Coronary artery (tissue), 2 donors: ENCODE measurements at regions not wholly inside any gene's neighbourhood (a gene's known extent, or its start where the extent isn't known, plus 50 kb on each side); places are given as distances from the start of the nearest gene placed in this dataset.

Experiments used
- DNase-seq: peaks from one replicate; pipeline ENCODE4 v3.0.0-alpha.2; 2017; ENCODE audit warnings: low spot score
- H3K27ac ChIP-seq, 2 donors: fragments of 200-600 bp; sonication (generic); one replicate each; pipeline ENCODE4 v1.5.1; 2016 to 2019
- H3K4me3 ChIP-seq: fragments of 200-600 bp; sonication (generic); 2 replicates; pipeline ENCODE4 v1.5.1; 2016; ENCODE audit warnings: mild to moderate bottlenecking, moderate library complexity
- TF ChIP-seq, protein P1 (sequence below): fragments of 200-600 bp; sonication (generic); IDR thresholded peaks from one replicate; pipeline ENCODE4 v1.5.1; 2019; ENCODE audit warnings: antibody characterized with exemption

DNA sequence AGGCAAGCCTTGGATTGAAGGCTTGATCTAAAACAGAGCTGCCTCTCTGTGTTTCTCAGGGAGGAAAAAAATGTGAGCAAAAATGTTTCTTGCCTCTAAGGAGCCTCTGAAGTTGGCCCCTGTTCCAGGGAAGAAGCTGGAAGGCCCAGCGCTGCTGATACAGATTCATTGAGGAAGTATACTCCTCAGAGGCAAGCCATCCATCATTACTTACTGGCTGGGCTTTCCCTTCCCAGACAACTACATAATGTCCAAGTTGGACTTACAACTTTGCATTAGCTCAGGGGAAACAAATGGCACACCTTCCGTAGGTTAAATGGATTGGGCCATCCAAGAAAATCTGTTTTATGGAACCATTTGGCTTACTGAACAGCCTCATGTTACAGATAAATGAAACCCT is 263.7 kb upstream of the SEL1L start:
- TF ChIP-seq, protein P1, sequence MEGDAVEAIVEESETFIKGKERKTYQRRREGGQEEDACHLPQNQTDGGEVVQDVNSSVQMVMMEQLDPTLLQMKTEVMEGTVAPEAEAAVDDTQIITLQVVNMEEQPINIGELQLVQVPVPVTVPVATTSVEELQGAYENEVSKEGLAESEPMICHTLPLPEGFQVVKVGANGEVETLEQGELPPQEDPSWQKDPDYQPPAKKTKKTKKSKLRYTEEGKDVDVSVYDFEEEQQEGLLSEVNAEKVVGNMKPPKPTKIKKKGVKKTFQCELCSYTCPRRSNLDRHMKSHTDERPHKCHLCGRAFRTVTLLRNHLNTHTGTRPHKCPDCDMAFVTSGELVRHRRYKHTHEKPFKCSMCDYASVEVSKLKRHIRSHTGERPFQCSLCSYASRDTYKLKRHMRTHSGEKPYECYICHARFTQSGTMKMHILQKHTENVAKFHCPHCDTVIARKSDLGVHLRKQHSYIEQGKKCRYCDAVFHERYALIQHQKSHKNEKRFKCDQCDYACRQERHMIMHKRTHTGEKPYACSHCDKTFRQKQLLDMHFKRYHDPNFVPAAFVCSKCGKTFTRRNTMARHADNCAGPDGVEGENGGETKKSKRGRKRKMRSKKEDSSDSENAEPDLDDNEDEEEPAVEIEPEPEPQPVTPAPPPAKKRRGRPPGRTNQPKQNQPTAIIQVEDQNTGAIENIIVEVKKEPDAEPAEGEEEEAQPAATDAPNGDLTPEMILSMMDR: no peak
- Histone ChIP-seq H3K4me3 (no peak overlapping the region), H3K27ac (no peak overlapping the region)
- DNase-seq: no peak

DNA sequence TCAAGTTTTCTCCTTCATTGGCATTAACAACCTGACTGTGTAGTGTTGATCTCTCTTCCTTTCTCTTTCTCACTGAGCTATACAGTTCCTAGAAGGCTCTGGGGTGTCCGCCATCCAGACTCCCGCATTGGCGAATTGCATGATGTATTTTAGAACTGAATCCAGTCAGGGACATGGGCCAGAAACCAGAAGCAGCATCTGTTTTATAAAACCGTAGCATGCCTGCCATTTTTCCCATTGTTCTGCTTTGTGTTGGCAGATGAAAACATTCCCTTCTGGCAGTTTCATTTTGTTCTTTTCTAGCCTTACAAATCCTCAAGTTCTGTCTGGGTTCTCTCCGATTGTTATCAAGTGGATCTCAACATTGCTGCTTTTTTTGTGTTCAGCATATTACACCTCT is 268.3 kb upstream of the SEL1L start:
- Histone ChIP-seq H3K27ac (no peak overlapping the region), H3K4me3 (no peak overlapping the region)
- TF ChIP-seq, protein P1: no peak
- no peak for DNase-seq

DNA sequence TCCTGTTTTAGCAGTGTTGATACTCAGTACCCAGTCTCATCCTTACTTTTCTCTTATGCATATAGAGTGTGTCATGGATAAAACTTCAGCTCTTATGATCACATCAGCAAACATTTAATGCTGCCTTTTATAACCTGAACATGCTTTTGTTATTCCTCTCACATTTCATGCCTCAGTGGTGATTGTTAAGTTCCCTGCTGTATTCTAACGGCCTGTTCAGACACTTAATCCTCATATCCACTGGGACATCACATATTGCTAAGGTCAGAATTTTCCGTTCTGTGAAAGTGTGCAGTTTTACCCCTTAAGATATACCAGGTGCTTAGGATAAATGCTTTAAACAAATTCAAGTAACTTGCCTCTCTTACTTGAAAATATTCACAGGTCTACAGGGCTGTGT is 268.7 kb upstream of the SEL1L start:
- Histone ChIP-seq H3K27ac (no peak overlapping the region), H3K4me3 (no peak overlapping the region)
- TF ChIP-seq, protein P1: no peak
- DNase-seq: no peak

DNA sequence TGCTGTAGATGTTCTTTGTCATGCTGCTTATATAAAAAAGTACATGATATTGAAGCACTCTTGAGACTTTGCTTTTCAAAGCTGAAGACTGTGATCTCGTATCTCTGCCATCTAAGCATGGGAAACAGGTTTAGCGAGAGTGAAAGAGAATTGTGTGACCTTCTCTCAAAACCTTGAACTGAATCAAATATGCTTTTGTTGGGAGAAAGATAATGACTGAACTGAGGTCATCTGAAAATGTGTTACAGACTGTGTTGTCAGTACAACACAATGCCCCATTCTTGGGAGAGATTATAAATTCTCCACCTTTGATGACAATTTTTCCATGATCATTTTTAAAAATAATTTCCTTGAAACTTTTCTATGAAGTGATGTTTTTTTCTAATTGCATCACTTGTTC is 272.1 kb upstream of the SEL1L start:
- TF ChIP-seq, protein P1: no peak
- DNase-seq: no peak
- H3K27ac ChIP-seq: no peak overlapping the region
- no peak overlapping the region for H3K4me3 ChIP-seq

DNA sequence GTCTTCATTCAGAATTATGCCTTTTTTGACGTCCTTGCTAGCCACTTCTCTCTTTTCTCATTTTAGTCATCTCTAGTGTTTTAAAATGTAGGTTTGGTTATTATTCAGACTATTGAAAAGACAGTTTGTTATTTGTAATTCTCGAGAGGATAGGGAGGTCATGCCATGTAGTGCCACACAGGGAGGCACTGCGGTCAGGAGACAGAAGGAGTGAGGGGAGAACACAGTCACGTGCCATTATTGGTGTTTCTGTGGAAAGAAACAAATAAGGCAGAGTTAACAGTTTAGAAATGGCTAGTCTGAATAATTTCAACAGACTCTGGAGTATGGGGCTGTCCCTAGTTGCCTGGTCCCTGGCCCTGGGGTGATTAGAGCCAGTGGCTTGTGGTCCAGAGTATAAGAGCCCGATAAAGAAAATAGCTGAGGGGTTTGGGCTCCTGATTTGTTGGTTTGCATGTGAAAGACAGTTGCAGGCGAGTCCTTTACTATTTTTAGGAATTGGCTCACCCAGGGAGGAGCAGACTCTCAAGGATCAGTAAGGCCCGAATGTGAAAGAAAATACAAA is 278.1 kb upstream of the SEL1L start:
- no peak for DNase-seq
- Histone ChIP-seq H3K4me3 (no peak overlapping the region), H3K27ac (no peak overlapping the region)
- TF ChIP-seq, protein P1: no peak

DNA sequence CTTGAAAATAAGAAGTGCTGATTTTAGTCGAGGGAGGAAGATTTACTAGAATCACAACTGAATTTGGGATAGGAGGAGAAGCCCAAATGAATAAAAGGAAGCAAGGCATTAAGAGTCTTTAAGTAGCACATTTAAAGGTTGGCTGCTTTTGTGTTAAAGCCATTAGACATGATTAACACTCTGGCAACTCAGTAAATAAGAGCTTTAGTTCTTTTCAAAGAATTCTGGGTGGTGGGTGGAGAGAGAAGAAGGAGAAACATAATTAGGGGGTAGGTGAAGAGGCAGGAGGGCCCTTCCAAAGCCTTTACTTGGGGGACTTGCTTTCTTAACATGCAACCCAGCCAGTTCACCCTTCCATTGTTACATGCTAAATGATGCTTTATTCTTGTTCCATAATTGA is 284.6 kb upstream of the SEL1L start:
- no peak for DNase-seq
- TF ChIP-seq, protein P1: no peak
- Histone ChIP-seq H3K4me3 (no peak overlapping the region), H3K27ac (no peak overlapping the region)

DNA sequence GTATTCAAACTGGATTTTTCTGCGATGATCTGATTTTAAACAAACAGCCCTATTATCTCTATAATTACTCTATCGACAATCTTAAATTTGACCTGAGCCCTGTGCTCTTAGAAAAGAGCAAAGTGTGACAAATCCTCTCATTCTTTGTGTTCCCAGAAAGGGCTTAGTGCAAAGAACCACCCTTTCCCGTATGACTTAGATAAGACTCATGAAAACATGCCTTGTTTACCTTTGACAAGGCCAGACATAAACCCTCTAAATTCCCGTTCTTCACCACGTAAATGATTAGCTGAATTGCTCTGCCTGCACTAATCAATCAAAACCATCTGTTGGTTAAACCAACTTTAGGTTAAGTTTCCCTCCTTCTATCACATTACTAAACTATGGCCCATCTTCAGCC is 285.7 kb upstream of the SEL1L start:
- TF ChIP-seq, protein P1: no peak
- H3K27ac ChIP-seq: no peak overlapping the region
- no peak for DNase-seq
- H3K4me3 ChIP-seq: no peak overlapping the region
